ELR (cell line): ENCODE measurements at regions not wholly inside any gene's neighbourhood (a gene's known extent, or its start where the extent isn't known, plus 50 kb on each side); places are given as distances from the start of the nearest gene placed in this dataset.
"Not testable (repeated sequence)": the region's sequence is repeated elsewhere in the genome, so short reads cannot be mapped to it uniquely, and the experiment has no call there.

Experiments used
- DNase-seq: peaks from one replicate; pipeline ENCODE4 v3.0.0-alpha.2; 2015; ENCODE audit warnings: low read depth

DNA sequence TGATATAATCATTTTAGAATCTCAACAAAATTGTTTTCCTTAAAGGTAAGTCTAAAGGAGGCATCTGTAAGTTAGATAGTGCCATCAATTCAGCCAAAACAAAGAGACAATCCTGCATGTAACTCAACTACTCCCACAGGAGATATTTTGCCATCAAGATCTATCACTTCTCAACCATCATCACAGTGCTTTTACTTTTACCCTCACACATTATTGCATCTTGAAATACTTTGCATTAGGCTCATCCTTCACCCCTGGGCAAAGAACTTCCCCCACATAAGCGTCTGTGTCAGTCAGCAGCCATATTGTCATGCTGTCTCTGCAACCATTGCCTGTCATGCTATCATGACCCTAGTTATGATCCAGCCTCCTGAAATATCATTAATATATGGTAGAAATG is 54.9 kb upstream of the NLGN1 start:
- DNase-seq, result no peak

DNA sequence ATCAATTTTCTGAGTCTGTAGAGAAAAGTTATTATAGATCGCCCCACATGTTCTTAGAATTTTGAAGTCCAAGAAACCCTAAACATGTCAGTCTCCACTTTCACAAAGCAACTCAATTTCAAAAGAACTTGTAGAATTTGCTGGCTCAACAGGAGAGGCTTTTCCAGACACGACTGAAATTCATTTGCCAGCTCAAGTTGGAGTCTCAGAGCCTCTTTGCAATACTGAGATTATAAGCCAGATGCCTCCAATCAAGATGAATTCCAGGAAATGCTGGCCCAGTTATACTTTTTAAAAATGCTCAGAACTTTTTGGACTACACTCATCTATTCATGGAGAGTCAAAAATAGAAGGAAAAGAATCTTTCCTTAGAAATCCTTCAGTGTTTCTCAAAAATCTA is 56.9 kb upstream of the NLGN1 start:
- DNase-seq, result no peak

DNA sequence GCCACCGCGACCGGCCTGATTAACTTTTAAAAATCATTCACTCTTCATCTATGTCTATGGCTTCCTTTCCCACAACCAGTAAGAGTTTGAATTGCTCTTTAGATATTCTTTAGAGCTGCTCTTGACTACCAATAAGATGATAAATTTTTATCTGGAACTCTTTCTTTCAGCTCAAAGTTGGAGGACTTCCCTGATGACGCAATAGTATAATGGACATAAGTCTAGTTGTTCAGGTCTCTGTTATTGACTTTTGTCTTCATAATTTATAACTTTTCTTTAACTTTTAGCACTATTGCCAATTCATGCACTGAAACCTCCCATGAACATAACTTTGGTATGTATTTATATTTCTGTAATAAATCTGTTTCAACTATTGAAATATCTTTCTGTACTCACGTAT is 61.3 kb upstream of the NLGN1 start:
- DNase-seq, result no peak

DNA sequence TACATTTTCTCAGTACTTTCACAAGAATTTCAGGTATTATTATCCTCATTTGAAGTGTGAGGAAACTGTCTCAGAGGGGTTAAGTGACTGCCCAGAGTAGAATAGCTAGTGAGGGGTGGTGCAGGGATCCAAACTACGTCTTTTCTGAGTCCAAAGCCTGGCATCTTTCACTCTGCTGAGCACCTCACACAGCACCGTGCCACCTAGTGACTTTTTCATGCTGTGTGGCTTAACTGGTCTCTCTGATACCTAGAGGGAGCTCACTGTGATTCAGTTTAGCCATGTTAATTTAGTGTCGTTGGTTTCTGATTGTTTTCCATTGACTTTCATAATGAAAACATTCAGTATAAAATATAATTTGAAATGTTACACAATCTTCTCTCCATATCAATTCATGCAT is 91.4 kb upstream of the NLGN1 start:
- no peak for DNase-seq

DNA sequence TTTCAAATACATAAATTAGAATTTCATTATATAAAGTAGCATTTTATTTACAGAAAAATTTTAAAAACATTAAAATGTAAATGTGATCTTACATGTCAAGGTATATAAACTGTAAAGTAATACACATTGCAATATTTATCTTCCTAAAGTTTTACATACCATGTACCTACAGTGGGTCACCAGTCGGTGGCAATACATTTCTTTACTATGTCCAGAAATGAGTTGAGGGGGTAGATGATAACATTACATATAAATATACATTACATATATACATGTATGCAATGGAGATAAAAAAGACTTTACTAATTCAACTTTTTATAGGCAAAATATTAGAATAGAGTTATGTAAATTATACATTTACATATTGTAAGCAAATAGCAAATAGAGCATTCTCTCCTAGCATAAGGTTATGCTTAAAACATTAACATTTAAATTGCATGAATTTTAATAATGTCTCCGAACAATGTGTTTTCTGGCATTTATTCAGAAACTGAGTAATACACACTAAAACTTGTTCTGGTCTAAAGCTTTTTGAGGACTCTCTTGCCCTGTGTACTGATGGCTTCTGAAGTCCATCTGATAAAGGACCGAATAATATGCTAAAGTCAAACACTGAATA is 93.3 kb upstream of the NLGN1 start:
- DNase-seq, result no peak

DNA sequence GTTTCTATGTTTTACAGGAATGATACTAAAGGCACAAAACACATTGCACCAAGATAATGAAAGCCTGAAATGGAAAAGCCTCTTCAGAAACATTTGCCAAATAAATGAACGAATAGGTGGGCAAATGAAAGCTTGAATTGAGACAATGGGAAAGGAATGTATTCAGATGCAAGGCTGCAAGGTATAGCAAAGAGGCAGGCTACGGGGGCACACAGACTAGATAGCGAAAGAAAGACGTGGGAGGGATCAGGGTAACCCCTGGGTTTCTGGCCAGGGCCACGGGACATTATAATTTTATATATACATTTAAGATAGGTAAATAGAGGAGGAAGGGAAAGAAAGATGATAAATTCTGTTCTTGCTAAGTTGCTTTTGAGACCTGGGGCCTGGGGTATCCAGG is 95.9 kb upstream of the NLGN1 start:
- no peak for DNase-seq

DNA sequence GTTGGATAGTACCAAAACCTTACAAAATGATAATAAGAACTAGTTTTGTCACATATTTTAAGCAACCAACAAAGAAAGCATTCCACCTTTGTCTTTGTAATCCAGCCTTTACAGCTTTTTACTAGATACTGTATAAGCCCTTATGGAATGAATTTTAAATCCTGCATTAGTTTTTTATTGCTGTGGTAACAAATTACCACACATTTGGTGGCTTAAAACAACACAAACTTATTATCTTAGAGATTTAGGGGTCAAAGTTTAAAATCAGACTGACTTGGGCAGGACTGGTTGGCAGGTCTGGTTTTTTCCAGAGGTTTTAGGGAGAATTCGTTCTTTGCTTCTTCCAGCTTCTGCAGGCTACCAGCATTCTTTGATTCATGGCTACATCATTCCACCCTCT is 108.5 kb upstream of the NLGN1 start:
- no peak for DNase-seq

DNA sequence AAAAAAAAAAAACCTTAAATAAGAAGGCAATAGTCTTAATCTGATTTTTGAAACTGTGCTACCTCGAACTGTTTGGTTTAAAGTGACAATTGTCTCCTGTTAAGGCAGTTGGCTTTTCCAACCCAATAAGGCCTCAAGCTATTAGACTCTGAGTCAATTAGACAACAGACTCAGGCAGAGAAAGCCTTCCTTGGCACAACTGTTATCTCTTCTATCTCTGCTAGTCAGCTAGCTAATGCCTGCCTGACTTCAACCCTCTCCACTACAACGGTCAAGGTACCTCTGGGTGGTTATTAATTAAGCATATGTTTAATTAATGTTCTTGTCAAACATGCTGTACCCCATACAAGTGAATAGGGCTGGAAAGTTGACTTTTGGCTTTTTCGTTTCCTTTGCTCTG is 110.2 kb upstream of the NLGN1 start:
- no peak for DNase-seq

DNA sequence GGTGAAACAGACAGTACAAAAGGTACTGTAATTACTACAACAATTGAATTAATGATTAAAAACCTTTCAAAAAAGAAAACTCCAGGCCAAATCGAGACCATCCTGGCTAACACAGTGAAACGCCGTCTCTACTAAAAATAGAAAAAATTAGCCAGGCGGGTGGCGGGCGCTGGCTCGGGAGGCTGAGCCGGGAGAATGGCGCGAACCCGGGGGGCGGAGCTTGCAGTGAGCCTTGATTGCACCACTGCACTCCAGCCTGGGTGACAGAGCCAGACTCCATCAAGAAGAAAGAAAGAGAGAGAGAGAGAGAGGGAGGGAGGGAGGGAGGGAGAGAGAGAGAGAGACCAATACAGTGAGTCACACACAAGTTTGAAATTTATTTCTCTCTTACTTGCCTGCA is 111.0 kb upstream of the NLGN1 start:
- DNase-seq, result not testable (repeated sequence)

DNA sequence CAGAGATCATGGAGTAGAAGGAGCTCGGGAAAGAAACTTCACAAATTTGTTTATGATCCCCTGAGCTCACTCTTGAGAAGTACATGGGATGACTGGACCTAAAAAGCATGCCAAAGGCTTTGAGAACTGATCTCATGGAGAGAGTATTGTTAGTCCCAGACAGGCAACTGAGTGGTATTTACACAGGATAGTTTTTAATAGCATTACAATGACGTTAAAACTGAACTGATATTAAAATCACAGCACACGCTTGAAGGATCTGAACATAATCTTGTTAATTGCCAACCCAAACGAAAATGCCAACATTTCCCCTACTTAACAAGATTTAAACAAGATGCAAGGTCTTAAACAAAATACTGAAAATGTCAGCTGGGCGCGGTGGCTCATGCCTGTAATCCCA is 113.2 kb upstream of the NLGN1 start:
- no peak for DNase-seq

DNA sequence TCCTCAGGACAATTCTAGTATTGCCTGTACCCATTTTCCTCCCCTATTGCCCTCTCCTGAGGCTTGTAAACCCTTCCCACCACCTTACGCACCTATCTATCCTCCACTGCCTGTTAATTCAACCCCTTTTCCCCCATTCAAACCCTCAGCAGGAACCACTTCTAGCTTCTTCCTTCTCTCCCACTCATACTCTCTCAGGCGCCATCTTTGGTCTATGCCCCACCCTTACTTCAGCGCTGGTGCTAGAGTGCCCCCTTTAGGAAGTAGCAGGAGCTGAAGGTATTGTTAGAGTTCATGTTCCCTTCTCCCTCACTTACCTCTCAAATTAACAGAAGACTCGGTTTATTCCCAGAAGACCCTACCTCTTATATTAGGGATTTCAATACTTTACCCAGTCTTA is 121.8 kb upstream of the NLGN1 start:
- peak; percentile 13 for DNase-seq

DNA sequence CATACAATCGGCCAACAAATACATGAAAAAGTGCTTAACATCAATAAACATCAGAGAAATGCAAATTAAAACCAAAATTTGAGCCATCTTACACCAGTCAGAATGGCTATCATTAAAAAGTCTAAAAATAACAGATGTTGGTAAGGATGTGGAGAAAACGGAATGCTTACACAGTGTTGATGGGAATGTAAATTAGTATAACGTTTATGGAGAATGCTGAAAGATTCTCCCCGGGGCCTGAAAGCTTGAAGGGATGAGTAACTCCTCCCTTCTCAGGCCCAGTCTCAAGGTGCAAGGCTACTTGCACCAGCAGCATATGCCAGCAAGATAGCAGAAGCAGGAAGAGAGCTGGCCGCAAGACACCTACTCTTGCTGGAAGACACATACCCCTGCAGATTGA is 123.7 kb upstream of the NLGN1 start:
- no peak for DNase-seq

DNA sequence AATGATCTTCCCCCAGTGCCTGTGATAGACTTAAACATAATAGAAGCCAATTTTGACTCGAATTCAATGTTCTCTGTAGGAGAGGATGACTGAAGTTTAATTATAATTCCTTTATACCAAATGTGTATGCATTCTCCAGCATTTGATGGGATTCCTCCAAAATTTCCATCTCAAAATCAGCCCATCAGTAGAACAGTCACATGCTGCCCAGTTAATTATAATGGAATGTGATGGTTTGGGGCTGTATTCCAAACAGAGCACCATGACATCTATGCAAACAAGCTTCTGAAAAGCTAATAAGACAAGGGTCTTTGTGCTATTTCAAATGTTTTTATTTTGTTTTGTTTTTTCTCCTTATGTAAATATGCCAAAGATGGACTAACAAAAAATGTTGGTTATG is 127.7 kb upstream of the SPATA16 start:
- no peak for DNase-seq

DNA sequence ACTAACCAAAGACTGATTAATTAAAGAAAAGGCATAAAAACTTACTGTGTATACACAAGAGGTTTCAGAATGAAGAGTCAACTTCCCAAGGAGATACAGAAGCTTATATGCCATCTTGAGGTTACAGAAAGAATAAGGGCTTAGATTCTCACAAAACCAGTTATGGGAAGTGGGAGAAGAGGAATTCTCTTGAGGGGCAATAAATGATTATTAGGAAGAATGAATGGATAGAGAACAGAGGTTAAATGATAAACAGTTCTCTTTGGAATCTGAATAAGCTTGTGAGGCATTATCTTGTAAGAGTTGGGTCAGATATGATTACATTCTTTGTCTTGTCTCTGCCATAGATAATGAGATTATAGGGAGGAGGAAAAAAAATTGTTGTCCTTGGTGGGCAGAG is 126.7 kb upstream of the SPATA16 start:
- no peak for DNase-seq

DNA sequence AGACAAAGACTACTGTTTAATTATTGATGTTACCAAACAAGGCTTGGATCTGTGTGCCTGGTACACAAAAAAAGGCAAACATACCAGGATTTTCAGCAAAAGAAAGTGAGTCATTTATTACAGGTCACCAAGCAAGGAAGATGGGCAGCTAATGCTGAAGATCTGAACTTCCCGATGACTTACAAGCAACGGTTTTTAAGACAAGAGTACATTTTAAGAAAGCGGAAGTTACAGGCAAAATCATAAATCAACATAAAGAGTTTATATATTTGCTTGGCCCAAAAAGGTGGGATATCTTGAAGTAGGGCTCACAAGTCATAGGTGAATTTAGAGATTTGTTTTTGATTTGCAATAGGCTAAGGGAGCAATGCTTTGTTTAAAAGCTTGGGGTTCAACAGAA is 125.4 kb upstream of the SPATA16 start:
- no peak for DNase-seq

DNA sequence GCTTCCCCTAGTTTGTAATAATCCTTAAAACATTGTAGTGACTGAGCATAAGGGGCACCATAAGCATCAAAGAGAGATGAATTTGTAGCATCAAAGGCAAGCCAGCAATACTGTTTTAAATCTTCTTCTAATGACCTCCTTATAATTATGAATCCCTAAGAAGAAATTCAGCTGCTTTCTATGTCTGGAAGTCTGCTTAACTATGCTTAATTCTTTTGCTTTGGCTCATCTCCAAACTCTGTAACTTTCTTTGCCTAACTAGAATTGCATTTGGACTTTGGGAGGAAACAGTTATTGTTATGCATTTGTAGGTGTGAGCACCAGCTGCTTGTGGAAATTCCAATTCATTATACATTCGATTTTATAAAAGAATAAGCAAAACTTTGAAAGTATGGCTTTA is 117.7 kb upstream of the SPATA16 start:
- DNase-seq, result no peak

DNA sequence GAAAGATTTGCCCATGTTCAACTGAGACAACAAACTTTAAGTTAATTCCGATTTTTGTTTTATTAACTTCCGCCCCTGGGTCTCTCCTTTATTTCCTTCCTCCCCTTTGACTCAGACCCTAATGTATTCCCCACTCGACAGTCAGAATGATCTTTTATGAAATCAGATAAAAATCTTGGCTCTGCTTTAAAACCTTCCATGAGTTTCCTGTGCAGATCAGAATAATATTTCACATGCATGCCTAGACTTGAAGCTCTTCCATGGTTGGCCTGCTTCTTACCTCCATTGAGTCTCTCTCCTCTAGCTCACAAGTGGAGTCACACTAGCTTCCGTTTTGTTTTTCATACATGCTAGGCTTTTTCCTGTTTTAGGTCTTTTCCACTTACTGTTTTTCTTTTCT is 116.8 kb upstream of the SPATA16 start:
- DNase-seq, result no peak

DNA sequence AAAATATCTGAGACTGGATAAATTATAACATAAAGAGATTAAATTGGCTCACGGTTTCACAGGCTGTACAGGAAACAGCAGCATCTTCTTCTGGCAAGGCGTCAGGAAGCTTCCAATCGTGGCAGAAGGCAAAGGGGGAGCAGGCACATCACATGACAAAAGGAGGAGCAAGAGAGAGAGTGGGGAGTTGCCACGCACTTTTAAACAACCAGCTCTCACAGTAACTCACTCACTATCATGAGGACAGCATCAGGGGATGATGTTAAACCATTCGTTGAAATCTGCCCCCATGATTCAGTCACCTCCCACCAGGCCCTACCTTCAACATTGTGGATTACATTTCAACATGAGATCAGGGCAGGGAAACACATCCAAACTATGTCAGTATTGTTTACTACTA is 114.5 kb upstream of the SPATA16 start:
- DNase-seq, result no peak

DNA sequence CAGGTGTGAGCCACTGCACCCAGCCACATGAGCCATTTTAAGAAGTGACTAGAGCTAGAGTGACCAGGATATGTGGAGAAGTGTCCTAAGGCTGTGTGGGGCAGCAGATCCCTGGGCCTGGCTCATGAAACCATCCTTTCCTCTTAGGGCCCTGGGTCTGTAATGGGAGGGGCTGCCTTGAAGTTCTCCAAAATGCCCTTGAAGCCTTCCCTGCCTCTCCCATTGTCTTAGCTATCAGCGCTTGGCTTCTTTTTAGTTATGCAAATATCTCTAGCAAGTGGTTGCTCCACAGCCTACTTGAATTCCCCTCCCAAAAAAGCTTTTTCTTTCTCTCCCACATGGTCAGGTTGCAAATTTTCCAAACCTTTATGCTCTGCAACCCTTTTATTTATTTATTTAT is 112.4 kb upstream of the SPATA16 start:
- DNase-seq, result no peak

DNA sequence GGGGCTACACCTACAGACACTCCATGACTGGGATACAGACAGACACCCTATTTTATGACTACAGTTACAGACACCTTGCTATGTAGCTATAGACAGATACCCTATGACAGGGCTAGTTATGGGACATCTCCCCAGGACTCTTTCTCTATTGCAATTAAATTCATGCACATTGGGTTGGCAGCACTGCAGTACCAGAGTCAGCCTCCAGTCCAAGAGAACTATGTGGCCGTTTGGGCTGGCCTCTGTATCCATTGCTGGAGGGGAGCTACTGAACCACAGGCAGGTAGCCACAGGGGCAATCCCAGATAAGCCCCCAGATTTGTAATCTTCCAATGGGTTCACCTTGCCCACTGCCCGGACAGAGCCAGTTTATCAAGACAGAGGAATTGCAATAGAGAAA is 108.4 kb upstream of the SPATA16 start:
- no peak for DNase-seq

DNA sequence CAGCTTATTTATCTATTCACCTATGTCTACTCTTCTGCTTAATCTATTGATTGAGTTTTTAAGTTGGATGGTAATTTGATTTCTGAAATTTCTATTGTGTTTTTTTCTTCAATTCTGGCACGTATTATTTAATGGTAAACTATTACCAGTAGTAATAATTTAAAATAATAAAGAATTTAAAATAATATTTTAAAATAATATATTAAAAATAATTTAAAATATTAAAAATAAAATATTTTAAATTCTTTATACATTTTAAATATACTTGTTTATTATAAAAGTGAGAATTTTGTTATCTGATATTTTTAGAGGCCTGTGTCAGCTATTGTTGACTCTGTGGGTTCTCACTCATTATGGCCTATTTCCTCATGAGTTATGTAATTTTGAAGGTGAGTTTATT is 100.7 kb upstream of the SPATA16 start:
- DNase-seq, result no peak

DNA sequence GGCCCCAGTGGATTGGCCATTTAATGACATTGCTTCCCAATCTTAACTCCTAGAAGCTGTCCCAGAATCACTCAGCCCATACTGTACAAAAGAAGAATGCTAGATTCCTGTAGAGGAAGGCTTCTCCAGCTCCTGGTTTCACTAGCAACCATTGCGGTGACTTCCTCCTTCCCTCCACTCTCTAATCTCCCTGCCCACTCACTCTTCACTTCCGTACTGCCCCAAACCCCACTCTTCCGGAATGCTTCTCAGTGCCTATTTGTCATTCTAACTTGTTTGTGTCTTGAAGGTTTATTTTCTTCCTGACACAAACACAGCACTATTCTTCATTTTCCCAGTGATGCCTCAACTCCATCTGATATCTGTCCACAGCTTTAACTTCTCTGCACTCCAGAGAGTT is 97.1 kb upstream of the SPATA16 start:
- no peak for DNase-seq

DNA sequence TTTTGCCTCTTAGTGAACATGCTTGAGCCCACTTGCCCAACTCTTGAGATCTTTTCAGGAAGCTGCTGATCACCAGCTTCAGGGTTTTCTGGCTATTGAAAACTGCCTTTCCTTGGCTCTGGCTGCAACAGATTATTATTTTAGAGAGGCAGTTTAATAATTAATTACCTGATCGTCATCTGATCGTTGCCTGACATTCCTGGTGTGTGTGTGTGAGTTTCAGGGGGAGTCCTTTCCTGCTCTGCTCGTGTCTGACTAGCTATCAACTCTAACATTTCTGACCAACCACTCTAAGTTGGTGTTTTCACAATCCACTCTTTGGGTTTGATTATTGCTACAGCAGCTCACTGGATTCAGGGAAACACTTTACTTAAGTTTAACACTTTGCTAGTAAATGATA is 84.3 kb upstream of the SPATA16 start:
- no peak for DNase-seq

DNA sequence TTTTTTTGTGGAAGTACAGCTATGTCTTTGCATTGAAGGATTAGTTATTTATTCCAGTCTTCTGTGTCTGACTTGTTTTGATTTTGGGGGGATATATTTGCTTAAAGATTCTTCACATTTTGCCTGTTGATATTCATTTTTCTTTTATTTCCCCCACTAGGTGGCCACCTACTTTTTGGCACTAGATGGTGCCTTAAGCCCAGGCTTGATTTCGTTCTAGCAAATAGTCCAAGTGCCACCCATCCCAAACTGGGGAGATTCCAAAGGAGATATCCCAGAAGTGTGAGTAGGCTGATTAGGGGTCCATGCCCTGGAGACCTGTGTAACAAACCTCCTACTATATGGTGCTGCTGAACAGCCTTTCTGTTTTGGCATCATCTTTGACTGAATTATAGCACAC is 80.0 kb upstream of the SPATA16 start:
- DNase-seq, result peak; percentile 39

DNA sequence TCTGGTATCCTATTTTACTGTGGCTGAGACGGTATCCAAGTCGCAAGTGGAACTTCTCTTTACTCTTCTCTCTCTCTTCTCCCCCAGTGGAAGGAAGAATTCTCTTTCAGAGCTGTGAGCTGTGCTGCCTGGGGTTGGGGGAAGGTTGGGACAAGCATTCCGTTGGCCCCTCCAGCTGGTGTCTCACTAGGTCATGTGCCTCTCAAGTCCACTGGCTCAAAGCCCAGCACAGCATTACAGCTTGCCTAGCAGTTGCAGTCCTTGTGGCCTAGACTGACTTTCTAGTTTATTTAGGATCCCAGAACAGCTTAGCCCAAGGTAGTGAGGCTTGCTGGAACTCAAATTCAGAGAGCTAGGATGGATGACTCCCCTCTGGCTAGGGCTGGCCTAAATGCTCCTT is 76.1 kb upstream of the SPATA16 start:
- no peak for DNase-seq
